SKM-1 treated with dmso at 0.1 percent for 144 hours (cell line): ENCODE measurements at regions not wholly inside any gene's neighbourhood (a gene's known extent, or its start where the extent isn't known, plus 50 kb on each side); places are given as distances from the start of the nearest gene placed in this dataset.

Source experiments
- DNase-seq: peaks from one replicate; lab custom pipeline; 2025; ENCODE audit not compliant: unreplicated experiment; lab: John Stamatoyannopoulos, UW

DNA sequence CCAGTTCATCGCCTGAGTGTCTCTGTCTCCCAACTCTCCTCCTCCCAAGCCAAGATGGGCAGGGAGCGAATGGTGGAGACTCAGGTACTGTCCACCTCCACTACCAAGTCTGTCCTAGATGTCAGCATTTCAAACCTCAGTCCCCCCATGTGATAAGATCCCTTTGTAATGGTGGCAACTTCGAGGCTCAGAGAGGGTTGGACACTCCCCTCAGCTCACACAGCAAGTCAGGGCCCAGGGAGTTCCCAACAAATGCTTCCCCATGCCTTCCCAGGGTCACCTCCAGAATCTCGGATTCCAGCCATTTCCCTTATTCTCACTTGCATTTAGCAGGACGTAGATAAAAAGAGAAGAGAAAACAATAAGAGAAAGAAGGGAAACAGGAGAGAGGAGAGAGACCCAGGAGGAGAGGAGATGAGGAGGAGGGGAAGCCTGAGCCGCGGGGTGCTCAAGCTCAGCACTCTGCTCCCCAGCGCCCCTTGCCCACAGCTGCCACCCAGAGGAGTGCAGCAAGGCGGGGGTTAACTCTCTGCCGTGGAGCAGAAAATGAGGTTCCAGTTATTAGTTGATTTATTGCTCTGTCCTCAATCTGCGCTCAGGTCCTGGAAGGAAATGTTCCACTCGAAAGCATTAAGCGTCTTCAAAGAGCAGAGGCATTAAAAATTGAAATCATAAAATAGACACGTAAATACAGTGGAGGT, 84.1 kb upstream of the LINGO1 start:
- no peak for DNase-seq

DNA sequence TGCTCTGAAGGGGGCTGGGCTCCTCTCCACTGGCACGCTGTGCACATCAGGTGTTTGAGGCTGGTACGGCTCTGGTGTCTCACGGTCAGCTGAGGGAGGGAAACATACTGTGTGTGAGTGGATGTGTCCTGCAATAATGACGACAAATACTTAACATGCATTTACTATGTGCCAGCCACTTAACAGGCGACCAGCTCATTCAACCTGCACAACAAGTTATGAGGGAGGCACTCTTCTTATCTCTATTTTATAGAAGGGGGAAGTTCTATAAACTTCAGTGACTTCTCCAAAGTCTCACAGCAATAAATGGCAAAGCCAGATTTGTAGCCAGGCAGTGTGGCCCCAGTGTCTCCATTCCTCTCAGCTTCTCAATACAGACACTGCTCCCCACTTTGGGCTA, 83.1 kb upstream of the LINGO1 start:
- no peak for DNase-seq

DNA sequence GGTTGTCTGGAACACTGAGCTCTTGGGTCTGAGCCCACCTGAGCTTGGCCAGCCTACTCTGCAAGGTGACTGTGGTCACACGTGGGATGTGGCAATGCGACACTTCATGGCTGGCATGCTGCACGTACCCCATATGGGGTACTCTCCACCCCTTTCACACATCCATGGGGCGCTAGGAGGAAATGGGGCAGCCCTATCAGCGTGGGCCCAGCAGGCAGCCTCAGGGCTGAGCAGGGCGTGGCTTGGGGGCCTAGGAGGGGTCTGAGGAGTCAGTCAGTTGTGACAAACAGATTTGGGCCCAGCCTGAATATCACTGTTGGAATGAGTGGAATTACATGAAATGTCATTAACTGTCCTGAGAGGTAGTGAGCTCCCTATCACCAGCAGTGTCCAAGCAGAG, 82.3 kb upstream of the LINGO1 start:
- no peak for DNase-seq

DNA sequence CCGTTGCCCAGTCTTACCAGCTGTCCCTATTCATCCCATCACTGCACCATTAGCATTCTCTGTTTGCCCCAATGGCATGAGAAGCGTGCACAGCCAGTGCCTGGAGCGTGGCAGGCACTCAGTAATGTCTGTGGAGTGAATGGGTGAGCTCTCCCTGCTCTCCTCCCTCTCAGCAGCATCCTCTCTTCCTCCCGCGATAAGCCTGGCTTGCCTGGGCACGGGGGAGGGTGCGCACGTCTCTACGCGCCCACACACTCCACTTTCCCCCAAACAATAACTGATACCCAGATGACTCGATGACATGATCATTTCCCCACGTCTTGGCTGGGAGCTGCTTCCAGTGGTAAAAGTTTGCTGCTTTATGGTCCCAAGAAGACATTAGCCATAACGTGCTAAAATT, 81.8 kb upstream of the LINGO1 start:
- no peak for DNase-seq

DNA sequence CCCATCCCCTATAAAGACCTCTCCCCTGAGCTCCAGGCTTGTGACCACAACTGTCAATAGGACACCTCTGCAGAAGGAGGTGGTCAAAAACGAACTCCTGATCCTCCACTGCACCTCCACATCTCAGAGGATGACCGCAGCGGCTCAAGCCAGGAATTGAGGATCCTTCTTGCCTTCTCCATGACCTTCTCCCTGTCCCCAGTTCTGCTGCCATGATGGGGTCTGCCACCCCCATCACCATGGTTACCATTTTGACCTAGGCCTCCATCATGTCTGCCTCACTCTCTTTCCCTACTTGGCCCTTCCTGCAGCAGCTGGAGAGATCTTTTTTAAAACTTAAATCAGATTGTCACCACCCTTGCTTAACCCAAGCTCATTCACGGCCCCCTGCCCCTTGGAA, 81.3 kb upstream of the LINGO1 start:
- no peak for DNase-seq

DNA sequence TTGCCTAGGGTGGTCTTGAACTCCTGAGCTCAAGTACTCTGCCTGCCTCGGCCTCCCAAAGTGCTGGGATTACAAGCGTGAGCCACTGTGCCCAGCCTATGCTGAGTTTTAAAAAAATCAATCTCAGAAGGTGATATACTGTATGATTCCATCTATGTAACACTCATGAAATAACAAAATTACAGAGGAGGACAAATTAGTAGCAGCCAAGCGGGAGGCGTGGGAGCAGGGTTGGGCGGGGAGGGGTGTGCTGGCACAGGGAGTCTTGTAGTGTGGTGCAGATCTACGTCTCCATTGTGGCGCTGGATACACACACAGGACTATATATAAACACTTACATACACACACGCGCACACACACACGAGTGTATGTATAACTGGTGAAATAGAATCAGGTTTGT, 80.6 kb upstream of the LINGO1 start:
- no peak for DNase-seq

DNA sequence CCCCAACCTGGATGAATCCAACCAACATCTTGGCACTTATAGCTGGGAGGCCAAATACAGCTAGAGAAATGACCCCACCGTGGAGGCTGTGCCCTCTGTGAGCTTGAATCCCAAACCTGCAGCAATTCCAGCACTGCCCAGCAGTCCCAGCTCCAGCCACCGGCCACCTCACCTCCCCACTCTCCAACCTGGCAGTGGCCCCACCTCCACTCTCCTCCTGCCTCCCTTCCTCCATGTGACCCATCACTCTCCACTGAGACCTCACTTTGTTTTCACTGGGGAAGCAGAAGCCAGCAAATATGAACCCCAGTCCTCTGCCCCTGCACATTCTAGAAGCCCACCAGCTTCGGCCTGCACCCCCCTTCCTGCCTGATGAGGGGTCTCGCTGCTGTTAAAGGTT, 79.7 kb upstream of the LINGO1 start:
- no peak for DNase-seq

DNA sequence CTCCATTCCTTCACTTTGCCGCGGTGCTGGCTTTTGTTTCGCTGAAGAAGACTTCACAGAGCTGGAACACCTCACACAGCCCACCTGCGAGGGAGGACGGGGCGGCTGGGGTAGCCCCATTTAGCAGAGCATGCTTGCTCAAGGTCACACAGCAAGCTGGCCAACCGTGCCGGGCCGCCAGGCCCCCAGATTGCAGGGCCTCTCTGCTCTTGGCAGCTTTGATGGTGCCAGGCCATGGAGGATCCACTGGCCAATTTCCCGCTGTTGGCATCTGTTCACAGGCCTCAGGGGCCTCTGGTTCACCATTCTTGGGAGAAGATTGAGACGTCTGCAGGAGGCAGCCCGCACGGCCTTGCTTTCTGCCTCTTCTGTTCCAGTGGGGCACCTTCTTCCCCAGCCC, 77.9 kb upstream of the LINGO1 start:
- no peak for DNase-seq

DNA sequence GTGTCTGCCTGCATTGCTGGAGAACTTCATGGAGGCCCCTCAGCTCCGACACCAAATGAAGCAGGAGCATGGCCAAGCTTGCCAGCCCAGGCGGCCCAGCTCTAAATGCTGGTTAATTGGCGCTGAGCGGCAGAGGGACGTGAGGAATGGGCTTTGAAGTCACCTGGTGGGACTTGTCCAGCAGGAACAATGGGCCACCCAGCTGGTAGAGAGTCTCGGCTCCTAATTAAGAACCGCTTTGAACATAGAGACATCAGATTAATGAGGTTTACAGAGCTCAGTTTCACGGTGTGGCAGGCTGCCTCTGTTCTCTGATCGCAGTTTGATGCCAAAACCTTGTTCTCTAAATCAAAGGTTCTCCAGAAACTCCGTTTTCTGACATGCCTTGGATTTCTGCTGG, 77.5 kb upstream of the LINGO1 start:
- no peak for DNase-seq

DNA sequence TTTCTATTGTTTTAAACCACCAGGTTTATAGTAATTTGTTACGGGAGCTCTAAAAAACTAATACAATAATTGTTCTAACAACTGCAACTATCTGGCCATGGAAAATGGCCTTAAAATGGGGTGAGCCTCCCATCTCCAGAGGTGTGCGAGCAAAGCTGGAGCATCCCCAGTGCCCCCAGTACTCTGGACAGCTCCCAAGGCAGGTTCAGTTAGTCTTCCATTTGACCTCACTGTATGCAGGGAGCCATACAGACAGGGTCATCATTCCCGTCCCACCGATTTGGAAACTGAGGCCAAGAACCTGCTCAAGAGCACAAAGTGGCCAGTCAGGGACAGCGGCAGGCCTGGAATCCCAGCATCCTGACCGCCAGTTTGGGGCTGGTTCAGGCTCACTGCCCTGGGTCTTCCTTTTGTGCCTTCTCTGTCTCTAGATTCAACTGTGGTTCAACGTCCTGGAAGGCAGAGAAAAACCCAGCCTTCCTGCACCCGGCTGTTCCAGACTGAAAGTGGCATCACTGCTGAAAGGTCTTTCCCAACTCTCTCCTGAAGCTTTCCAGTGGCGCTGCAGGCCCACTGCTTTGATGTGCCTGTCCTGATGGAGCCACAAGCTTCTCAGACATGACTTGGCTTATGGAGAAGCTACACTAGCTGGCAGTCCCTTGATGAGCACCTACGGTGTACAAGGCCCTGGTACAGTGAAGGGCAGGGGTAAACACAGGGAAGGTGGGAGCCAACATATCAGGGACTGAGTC, 76.6 kb upstream of the LINGO1 start:
- no peak for DNase-seq

DNA sequence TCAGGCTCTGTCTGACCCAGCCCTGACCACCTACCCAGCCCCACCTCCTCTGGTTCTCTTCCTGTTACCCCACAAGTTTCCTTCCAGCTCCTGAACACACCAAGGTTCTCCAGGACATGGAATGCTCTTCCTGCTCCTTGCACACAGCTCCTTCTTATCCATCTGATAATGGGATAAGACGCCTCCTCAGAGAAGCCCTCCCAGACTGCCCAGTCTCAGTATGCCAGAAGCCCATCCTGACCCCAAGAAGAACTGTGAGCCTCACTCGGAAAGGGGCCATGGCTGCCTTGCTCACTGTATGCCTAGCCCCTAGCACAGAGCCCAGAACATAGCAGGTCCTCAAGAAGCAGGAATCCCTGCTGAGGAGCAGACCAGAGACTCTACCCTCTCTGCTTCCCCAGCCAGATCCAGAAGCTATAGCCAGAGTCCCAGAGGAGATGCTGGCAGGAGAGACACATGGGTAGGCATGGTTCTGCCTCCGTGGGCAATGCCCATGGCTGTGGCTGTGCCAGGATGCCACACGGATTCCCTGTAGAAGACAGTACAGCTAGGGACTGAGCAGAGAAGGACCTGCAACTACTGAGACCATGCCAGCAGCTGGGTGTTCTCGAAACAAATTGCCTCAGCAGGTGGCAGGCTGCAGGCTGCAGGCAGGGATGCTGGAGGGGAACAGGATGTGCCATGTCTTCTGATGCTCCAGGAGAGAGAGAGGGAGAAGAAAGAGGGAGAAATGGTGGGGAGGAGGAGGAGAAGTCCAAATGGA, 74.0 kb upstream of the LINGO1 start:
- no peak for DNase-seq

DNA sequence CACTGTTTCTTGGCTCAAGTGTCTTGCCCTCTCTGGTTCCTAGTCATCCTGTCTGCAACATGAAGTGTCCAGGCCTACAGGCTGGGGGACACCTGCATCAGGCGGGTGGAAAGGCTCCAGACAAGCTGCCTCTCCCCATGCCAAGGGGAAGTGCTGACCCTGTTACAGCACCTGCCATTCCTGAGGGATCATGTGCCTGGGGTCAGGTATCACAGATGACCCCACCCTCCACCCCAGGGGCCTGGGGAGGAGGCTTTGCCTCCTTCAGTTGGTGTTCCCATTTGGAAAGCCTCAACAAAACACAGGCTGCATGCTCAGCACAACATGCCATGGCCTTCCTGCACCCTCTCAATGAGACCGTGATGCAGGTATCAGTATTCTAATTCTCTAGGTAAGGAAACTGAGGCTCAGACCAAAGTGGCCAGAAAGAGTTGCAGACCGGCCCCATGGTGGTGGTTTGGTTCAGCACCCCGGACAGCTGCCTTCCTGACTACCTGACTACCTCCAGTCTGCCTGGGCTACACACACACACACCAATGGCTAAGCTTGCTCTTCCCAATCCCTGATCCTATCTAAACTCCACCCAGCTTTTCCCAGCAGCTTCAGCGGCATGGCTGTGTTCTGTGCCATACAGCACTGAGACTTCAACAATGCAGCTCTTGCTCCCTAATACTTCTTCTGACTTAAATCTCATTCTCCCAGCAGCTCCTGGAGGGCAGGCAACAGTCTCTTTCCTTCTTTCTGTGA, 69.7 kb upstream of the LINGO1 start:
- no peak for DNase-seq

DNA sequence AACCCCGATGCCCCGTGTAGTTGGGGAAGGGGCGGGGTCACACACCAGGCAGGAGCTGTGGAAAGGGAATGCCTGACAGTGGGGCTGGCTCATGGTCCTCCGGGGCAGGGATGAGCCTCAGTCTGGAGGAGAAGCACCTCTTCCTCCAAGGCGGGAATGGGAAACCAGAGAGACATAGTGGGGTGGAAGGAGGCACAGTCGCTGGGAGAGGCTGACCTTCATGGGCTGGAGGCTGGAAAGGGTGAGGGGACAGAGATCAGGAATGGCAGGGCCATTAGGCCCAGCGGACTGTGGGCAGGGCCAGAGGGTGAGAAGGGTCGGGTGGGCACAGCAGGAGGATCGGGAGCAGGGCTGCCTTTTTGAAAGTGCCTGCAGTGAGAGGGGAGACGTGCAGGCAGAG, 65.8 kb upstream of the LINGO1 start:
- DNase-seq, result no peak

DNA sequence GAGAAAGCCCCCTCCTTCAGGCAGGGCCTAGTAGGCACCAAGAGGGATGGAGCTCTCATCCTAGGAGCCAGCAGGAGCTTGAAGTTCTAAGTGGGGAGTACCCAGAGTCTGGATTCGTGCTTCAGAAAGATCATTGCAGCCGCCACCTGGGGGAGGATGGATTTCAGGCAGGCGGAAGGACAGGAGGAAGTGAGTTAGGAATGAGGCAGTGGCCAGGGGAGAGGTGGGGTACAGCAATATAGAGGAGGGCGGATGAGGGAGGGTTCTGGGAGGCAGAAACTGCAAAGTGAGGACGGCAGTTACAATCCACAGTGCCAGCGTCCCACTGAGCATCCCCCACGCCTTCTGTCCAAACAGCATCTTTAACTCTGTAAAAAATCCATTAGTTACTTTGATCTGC, 65.2 kb upstream of the LINGO1 start:
- DNase-seq, result no peak

DNA sequence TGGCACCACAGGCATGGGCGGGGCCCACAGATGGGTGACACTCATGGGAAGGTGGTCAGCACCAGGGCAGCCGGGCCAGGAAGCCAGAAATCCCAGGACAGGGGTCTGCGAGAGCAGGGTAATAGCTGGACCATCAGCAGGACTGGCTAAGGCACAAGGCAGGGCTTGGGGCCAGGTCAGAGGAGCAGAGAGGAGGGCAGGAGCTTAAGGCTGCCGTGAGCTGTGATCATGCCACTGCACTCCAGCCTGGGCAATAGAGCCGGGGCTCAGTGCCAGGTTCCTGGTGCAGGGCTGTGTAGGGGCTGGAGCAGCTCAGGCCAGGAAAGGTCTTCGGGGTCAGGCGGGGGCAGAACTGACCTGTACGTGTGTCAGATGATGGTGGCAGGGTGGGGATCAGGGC, 64.2 kb upstream of the LINGO1 start:
- DNase-seq, result no peak

DNA sequence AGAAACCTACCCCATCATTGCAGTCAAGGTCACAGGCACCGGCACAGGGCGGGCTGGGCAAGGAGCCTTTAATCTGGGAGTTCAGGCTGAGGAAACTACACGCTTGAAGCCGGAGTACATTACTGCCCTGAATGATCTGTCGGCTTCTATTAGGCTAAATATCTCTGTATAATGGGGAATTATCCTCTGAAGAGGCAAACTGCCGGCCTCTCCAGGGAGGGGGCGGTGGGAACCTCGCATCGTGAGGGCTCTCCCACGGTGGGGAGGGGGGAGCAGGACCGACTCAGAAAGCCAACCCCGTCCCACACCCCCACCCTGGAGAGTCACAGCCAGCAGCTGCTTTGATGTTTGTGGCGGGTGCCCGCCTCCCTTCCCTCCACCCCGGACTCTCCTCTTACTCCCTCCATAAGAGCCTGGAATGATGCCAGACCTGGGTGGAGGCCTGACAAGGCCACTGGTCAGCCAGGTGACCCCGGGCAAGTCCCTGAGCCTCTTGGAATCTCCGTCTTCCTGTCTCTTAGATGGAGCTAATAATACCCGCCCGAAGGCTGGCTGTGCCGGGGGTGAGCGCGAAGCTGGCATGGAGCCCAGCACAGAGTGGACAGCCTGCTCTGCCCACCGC, 63.4 kb upstream of the LINGO1 start:
- DNase-seq, result no peak

DNA sequence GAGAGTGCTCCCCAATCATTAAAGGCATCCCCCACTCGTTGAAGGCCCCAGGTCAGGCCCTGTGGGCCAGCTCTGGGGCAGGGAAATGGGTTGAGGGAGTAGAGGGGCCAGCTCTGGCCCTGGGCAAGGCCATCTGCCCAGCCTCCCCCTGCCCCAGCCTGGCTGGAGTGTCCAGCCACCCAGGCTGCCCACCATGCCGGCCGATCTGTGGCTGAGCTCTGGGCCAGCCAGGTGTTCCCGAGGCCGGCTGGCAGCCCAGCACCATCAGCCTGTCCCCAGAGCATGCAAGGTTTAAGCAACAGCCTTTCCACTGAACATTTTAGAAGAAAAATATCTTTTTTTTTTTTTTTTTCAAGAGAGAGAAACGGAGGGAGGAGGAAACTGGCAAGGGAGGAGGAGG, 62.8 kb upstream of the LINGO1 start:
- no peak for DNase-seq

DNA sequence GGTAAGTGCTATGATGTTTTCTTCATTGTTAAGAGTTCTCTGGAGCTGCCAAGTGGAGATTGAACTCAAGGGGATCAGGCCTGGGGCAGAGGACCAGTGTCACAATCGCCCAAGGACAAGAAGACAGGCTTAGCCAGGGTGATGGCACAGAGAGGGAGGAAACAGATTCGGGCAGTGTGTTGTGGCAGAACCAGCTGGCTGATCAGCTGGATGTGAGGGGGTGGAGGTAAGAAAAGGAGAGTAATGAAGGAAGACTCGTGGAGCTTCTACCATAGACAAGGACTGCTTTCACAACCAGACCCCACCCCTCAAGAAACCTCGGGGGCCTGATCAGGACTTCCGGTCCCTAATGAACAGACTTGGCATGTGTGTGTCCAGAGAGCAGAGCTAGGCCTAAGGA, 60.9 kb upstream of the LINGO1 start:
- DNase-seq, result no peak

DNA sequence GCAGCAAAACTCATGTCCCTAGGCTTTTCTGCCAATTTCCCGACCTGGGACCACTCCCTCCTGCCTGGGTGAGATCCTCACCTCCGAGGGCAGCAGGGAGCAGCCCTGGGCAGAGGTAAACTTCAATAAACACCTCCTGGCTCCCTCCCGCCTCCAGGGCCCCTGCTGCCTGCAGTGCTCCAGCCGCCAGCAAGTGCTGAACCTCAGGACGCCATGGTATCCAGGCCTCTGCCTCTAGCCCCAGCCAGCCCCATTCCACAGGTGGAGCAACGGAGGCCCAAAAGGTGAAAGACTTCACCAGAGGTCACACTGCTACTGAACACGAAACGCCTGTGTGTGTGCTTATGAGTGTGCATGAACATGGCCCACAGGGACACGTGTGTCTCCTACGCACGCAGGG, 59.9 kb upstream of the LINGO1 start:
- no peak for DNase-seq

DNA sequence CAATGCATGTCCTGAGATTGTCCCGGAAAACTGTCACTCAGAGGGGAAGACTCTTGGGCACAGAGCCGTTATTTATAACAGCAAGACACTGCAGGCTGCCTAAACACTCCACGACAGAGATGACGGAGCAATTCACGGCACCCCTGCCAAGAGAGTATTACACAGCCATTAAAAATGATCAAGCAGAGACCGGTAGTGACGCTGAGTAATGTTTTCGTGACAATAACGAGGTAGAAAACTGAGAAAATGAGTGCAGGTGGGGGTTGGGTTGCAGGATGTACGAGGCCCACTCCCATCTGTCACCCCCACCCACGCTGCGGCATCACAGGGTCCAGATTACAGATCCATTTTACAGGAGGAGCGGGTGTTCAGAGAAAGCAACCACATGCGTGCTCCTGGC, 58.9 kb upstream of the LINGO1 start:
- DNase-seq, result no peak

DNA sequence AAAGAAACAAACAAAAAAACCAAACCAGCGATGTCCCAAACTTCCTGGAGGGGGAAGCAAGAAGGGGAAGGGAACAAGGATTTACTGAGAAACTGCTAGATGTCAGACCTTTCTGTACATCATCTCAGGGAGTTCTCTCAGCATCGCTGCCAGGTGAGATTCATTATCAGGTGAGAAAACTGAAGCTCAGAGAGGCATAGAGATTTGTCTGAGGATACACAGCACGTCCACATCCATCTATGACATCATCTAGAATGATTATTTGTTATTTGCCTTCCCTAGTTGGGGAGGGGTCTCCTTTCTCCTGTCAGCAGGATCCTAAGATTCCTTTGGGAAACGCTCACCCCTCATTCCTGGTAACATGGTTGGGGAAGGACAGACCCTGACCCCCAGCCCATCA, 57.1 kb upstream of the LINGO1 start:
- DNase-seq, result no peak
